ENCODE measurements at regions not wholly inside any gene's neighbourhood (a gene's known extent, or its start where the extent isn't known, plus 50 kb on each side); places are given as distances from the start of the nearest gene placed in this dataset.
A peak's percentile ranks its signal among the peaks of the same experiment; 100 is the strongest.

DNA sequence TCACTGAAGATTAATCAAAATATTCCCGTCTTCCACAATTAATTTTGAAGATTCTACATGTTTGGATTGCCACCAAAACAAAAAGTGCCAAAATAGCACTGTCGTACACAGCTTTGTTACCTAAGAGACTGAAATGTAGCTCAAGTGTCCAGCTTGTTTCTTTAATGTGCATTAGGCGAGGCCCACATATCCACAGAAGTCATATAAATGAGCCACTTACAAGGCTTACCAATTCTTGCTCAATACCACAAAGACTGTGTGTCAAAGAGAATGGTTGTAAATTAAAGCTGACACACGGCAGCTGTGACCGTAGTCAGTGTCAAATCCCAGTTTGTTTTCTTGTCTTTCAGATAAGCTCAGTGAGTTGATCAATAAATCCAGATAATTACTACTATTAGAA is 639.4 kb upstream of the TBL1XR1 start:
- no TSS peak for BruUV-seq (replicated peaks)
- DNase-seq (ENCODE audit: unreplicated experiment): peak; percentile 65
- H3K27ac Mint-ChIP-seq (ENCODE audit: low read depth, unreplicated experiment): peak overlapping the region; percentile 90
- TF ChIP-seq, protein P1, sequence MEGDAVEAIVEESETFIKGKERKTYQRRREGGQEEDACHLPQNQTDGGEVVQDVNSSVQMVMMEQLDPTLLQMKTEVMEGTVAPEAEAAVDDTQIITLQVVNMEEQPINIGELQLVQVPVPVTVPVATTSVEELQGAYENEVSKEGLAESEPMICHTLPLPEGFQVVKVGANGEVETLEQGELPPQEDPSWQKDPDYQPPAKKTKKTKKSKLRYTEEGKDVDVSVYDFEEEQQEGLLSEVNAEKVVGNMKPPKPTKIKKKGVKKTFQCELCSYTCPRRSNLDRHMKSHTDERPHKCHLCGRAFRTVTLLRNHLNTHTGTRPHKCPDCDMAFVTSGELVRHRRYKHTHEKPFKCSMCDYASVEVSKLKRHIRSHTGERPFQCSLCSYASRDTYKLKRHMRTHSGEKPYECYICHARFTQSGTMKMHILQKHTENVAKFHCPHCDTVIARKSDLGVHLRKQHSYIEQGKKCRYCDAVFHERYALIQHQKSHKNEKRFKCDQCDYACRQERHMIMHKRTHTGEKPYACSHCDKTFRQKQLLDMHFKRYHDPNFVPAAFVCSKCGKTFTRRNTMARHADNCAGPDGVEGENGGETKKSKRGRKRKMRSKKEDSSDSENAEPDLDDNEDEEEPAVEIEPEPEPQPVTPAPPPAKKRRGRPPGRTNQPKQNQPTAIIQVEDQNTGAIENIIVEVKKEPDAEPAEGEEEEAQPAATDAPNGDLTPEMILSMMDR (IDR thresholded peaks at IDR 0.05; ENCODE audit: unreplicated experiment): no peak
- H3K9me3 Mint-ChIP-seq (ENCODE audit: unreplicated experiment): no peaks in the 10 kb centered on the region
- H3K36me3 Mint-ChIP-seq (ENCODE audit: insufficient read depth, unreplicated experiment): peaks cover 13% of the 10 kb centered on the region
- peaks cover 66% of the 10 kb centered on the region for H3K4me1 Mint-ChIP-seq (ENCODE audit: insufficient read depth, unreplicated experiment)
- intact Hi-C loops (cut with micrococcal nuclease): loop anchor here (10.0 kb wide), 1 partner anchor 488 kb away; no protein-coding TSS in a partner anchor
- no peak overlapping the region for H3K4me3 Mint-ChIP-seq (ENCODE audit: unreplicated experiment)
- ChIA-PET POLR2A (interaction anchor here (0.6 to 3.5 kb wide), 15 partner anchors 9 to 685 kb away, joined by 3 to 11 read pairs (median 4); no protein-coding TSS in a partner anchor), CTCF (interaction anchor here (1.2 to 1.6 kb wide), 2 partner anchors 69 to 784 kb away, joined by 3 read pairs; no protein-coding TSS in a partner anchor)
- no peaks in the 10 kb centered on the region for H3K27me3 Mint-ChIP-seq (ENCODE audit: insufficient read depth, unreplicated experiment)

DNA sequence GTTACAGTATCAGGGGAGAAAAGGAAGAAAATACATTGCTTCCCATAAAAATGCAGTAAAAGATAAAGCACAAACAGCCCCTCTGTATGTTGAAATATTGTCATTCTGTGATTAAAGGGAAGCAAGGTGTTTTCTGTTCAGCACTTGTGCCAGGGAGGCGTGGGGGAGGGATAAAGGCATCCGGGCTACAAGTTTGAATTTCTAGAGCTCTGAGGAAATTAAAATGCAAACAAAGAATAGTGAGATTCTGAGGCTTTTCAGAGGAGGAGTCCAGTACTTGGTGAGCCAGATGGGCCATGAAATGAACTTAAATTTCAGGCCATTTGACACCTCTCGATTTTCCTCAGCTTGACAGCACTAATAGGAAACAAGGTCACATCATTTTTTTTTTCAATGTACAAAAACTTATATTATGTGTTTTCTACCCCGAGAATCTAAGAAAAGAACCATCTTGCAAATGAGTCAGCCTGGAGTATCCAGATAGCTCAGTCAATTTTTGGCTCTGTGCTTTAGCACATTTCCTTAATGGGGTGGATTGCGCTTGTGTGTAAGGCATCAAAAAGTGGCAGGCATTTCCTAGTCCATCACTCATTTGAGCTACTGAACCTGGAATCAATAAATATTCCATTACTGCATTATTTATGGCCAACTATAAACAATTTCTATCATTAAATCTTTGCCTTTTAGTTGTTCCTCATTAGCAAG is 640.8 kb upstream of the TBL1XR1 start:
- Mint-ChIP-seq H3K27me3 (ENCODE audit: insufficient read depth, unreplicated experiment) (no peaks in the 10 kb centered on the region), H3K36me3 (ENCODE audit: insufficient read depth, unreplicated experiment) (peaks cover 13% of the 10 kb centered on the region), H3K9me3 (ENCODE audit: unreplicated experiment) (no peaks in the 10 kb centered on the region), H3K27ac (ENCODE audit: low read depth, unreplicated experiment) (peak overlapping the region; percentile 90), H3K4me3 (ENCODE audit: unreplicated experiment) (no peak overlapping the region), H3K4me1 (ENCODE audit: insufficient read depth, unreplicated experiment) (peaks cover 56% of the 10 kb centered on the region)
- ChIA-PET CTCF (no interaction called here), POLR2A (interaction anchor here (0.6 to 0.9 kb wide), 2 partner anchors 24 to 385 kb away, joined by 4 read pairs; no protein-coding TSS in a partner anchor)
- intact Hi-C loops (cut with micrococcal nuclease): loop anchor here (10.0 kb wide), 1 partner anchor 487 kb away; no protein-coding TSS in a partner anchor
- no TSS peak for BruUV-seq (replicated peaks)
- no peak for DNase-seq (ENCODE audit: unreplicated experiment)
- TF ChIP-seq, protein P1 (IDR thresholded peaks at IDR 0.05; ENCODE audit: unreplicated experiment): no peak

DNA sequence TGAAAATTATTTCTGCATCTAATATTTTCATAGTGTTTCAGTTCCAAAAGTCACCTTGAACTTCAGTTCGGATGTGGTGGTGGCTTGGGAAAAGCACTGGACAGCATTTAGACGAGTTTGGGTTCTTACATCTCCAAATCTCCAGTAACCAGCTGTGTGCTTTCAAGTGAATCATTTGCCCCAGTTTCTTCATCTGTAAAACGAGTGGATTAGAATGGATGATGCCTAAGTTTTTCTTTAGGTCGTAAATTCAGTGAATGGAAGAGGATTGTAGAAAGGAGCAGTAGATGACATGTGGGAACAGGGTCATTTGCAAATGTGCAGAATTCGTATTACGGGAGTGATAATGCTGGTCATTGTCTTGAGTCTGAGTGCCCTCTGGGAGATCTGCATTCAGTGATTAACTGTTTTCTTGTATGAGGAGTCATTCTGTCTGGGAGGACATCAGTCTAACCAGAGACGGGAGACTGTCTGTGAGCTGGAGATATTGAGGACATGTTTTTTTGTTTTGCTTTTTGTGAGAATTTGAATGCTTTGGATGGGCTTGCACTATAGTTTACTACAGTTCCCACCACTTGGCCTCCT is 641.6 kb upstream of the TBL1XR1 start:
- no peaks in the 10 kb centered on the region for H3K9me3 Mint-ChIP-seq (ENCODE audit: unreplicated experiment)
- H3K27me3 Mint-ChIP-seq (ENCODE audit: insufficient read depth, unreplicated experiment): no peaks in the 10 kb centered on the region
- H3K36me3 Mint-ChIP-seq (ENCODE audit: insufficient read depth, unreplicated experiment): peaks cover 13% of the 10 kb centered on the region
- intact Hi-C loops (cut with micrococcal nuclease): loop anchor here (10.0 kb wide), 1 partner anchor 486 kb away; no protein-coding TSS in a partner anchor
- BruUV-seq (replicated peaks): no TSS peak
- CTCF ChIA-PET: interaction anchor here (1.7 kb wide), 1 partner anchor 18 kb away, joined by 4 read pairs; no protein-coding TSS in a partner anchor
- H3K27ac Mint-ChIP-seq (ENCODE audit: low read depth, unreplicated experiment): peak overlapping the region; percentile 90
- POLR2A ChIA-PET: interaction anchor here (0.6 kb wide), 1 partner anchor 385 kb away, joined by 4 read pairs; no protein-coding TSS in a partner anchor
- TF ChIP-seq, protein P1 (IDR thresholded peaks at IDR 0.05; ENCODE audit: unreplicated experiment): no peak
- no peak overlapping the region for H3K4me3 Mint-ChIP-seq (ENCODE audit: unreplicated experiment)
- DNase-seq (ENCODE audit: unreplicated experiment): no peak
- H3K4me1 Mint-ChIP-seq (ENCODE audit: insufficient read depth, unreplicated experiment): peaks cover 49% of the 10 kb centered on the region

DNA sequence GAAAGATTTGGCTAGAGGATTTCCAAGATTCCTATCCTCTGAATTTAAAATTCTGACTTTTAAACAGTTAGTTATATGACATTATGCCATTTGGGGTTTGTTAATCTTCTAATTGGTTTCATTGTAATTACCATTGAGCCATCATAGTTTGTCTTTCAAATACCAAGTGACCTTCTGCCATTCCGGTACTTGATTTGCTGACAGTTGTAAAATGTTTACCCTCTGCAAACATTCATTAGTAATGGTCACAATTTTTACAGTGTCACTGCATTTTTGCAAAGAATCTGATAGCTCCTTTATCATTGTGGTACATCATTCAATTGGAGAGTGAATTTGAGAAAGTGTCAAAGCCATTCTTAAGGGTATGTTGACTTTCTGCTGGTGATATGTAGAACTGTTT is 645.0 kb upstream of the TBL1XR1 start:
- CTCF ChIA-PET: no interaction called here
- intact Hi-C loops (cut with micrococcal nuclease): no loop called here
- BruUV-seq (replicated peaks): no TSS peak

More for the DNA sequence above, 645.0 kb upstream of the TBL1XR1 start:
- H3K9me3 Mint-ChIP-seq (ENCODE audit: unreplicated experiment): peaks cover 11% of the 10 kb centered on the region
- TF ChIP-seq, protein P1 (IDR thresholded peaks at IDR 0.05; ENCODE audit: unreplicated experiment): no peak
- DNase-seq (ENCODE audit: unreplicated experiment): no peak
- peaks cover 17% of the 10 kb centered on the region for H3K4me1 Mint-ChIP-seq (ENCODE audit: insufficient read depth, unreplicated experiment)
- POLR2A ChIA-PET: interaction anchor here (1.0 kb wide), 2 partner anchors 11 to 12 kb away, joined by 3 read pairs; no protein-coding TSS in a partner anchor
- H3K36me3 Mint-ChIP-seq (ENCODE audit: insufficient read depth, unreplicated experiment): peaks cover 5% of the 10 kb centered on the region
- H3K27me3 Mint-ChIP-seq (ENCODE audit: insufficient read depth, unreplicated experiment): no peaks in the 10 kb centered on the region
- H3K27ac Mint-ChIP-seq (ENCODE audit: low read depth, unreplicated experiment): no peak overlapping the region
- no peak overlapping the region for H3K4me3 Mint-ChIP-seq (ENCODE audit: unreplicated experiment)
